GM12878 (cell line): ENCODE measurements at regions not wholly inside any gene's neighbourhood (a gene's known extent, or its start where the extent isn't known, plus 50 kb on each side); places are given as distances from the start of the nearest gene placed in this dataset.

Source experiments
- ATAC-seq: fragments of 200-7000 bp; cut with Tn5 transposase; 3 replicates; pipeline ENCODE4 v1.9.1; 2020; ENCODE audit warnings: mild to moderate bottlenecking, moderate library complexity
- BruUV-seq: library from RNA; stranded (reverse); fragments of 400-500 nt; replicated peaks from 2 replicates; lab custom pipeline; 2021; lab: Mats Ljungman, UMichigan
- CTCF ChIA-PET: fragments of 300-600 bp; sonication (Branson Sonifier 250); formaldehyde crosslinking; extraction: SDS; loops from one replicate; lab custom pipeline; 2021; ENCODE audit warnings: inconsistent platforms; lab: Yijun Ruan, JAX
- POLR2A ChIA-PET: fragments of 350-600 bp; formaldehyde crosslinking; extraction: SDS; loops from one replicate; lab custom pipeline; 2021; ENCODE audit warnings: inconsistent platforms; lab: Charles Lee
- RAD21 ChIA-PET: fragments of 300-600 bp; sonication (Branson Sonifier 250); formaldehyde crosslinking; loops from one replicate; lab custom pipeline; 2023; ENCODE audit warnings: antibody characterized with exemption; ENCODE audit not compliant: unreplicated experiment; lab: Charles Lee
- SMC1A ChIA-PET: fragments of 300-600 bp; sonication (Branson Sonifier 250); formaldehyde crosslinking; loops from one replicate; lab custom pipeline; 2023; ENCODE audit not compliant: unreplicated experiment, uncharacterized antibody; lab: Charles Lee
- DNase-seq: peaks from one replicate; pipeline ENCODE4 v3.0.0-alpha.2; 2011; ENCODE audit warnings: low read depth, low spot score
- FAIRE-seq: peaks from 3 replicates; lab custom pipeline; 2011; peaks lifted over from hg19 to GRCh38; lab: Jason Lieb, UNC
- H2AFZ ChIP-seq: 2 replicates; pipeline ENCODE4 v1.6.0; 2011; ENCODE audit warnings: low read depth, low read length, control low read depth; ENCODE audit not compliant: control insufficient read depth
- H3K27ac ChIP-seq: 2 replicates; pipeline ENCODE4 v1.5.1; 2011; ENCODE audit warnings: control low read depth; ENCODE audit not compliant: control insufficient read depth, insufficient read depth
- H3K27me3 ChIP-seq, 2 experiments: replicated peaks in 1 of 2; 2 replicates each; pipeline versions ENCODE4 v1.6.0 to v1.6.1; 2011; ENCODE audit warnings: low read length in 1 of 2; ENCODE audit not compliant: control insufficient read depth in 2 of 2, insufficient read depth in 2 of 2
- H3K36me3 ChIP-seq, 2 experiments: 2 replicates each; pipeline ENCODE4 v1.5.1; 2011; ENCODE audit warnings: low read length in 1 of 2; ENCODE audit not compliant: control insufficient read depth in 2 of 2, insufficient read depth in 2 of 2
- H3K4me1 ChIP-seq: 2 replicates; pipeline ENCODE4 v1.6.1; 2011; ENCODE audit warnings: mild to moderate bottlenecking, low read length, moderate library complexity, mixed read lengths; ENCODE audit not compliant: control insufficient read depth, insufficient read depth
- H3K4me2 ChIP-seq: 2 replicates; pipeline ENCODE4 v1.6.0; 2011; ENCODE audit warnings: control low read depth; ENCODE audit not compliant: control insufficient read depth, insufficient read depth
- H3K4me3 ChIP-seq: fragments of 200-600 bp; sonication (generic); 2 replicates; pipeline ENCODE4 v1.5.1; 2016
- H3K79me2 ChIP-seq: 2 replicates; pipeline ENCODE4 v1.6.0; 2011; ENCODE audit warnings: low read length; ENCODE audit not compliant: control insufficient read depth, insufficient read depth
- H3K9ac ChIP-seq: 2 replicates; pipeline ENCODE4 v1.8.0; 2011; ENCODE audit warnings: low read length, control low read depth, mixed read lengths; ENCODE audit not compliant: control insufficient read depth, insufficient read depth
- H3K9me3 ChIP-seq: replicated peaks from 3 replicates; pipeline ENCODE4 v1.5.1; 2011; ENCODE audit warnings: mild to moderate bottlenecking, low read length; ENCODE audit not compliant: control insufficient read depth, insufficient read depth
- H4K20me1 ChIP-seq: 2 replicates; pipeline ENCODE4 v1.6.0; 2011; ENCODE audit not compliant: control insufficient read depth, insufficient read depth
- EED ChIP-seq: sonication (generic); IDR thresholded peaks from 2 replicates; pipeline ENCODE4 v1.6.1; 2016; ENCODE audit warnings: antibody characterized with exemption, low read depth
- KLF5 ChIP-seq: fragments of 450-650 bp; IDR thresholded peaks from 2 replicates; pipeline ENCODE4 v1.6.1; 2014; ENCODE audit warnings: mild to moderate bottlenecking; ENCODE audit not compliant: partially characterized antibody
- MLLT1 ChIP-seq: fragments of 450-650 bp; IDR thresholded peaks from 2 replicates; pipeline ENCODE4 v1.6.1; 2016; ENCODE audit warnings: mild to moderate bottlenecking
- NFIC ChIP-seq: IDR thresholded peaks from 2 replicates; pipeline ENCODE4 v1.6.1; 2012; ENCODE audit warnings: low read depth, mild to moderate bottlenecking, inconsistent platforms, low read length, moderate library complexity
- SIN3A ChIP-seq: IDR thresholded peaks from 2 replicates; pipeline ENCODE4 v1.6.1; 2012; ENCODE audit warnings: low read depth, low read length, improper control_type of control experiment
- SMC3 ChIP-seq: IDR thresholded peaks from 2 replicates; pipeline ENCODE4 v1.6.1; 2011; ENCODE audit warnings: low read length, improper control_type of control experiment, borderline replicate concordance
- SP1 ChIP-seq: IDR thresholded peaks from one replicate; pipeline ENCODE4 v1.6.1; 2011; ENCODE audit warnings: low read depth, low read length
- SREBF1 ChIP-seq: IDR thresholded peaks from 2 replicates; pipeline ENCODE4 v1.6.1; 2012; ENCODE audit warnings: mild to moderate bottlenecking, low read length
- TBL1XR1 ChIP-seq: IDR thresholded peaks from 2 replicates; pipeline ENCODE4 v1.6.1; 2012; ENCODE audit warnings: low read depth, low read length, improper control_type of control experiment
- ZNF687 ChIP-seq: fragments of 450-650 bp; IDR thresholded peaks from 2 replicates; pipeline ENCODE4 v1.6.1; 2017; ENCODE audit warnings: mild to moderate bottlenecking, moderate library complexity
- WGBS: methylation state at CpG from one replicate; pipeline ENCODE4 v1.1.6; 2016; ENCODE audit warnings: low lambda C conversion rate; ENCODE audit not compliant: insufficient replicate concordance, insufficient coverage; ENCODE audit errors: missing lambda C conversion rate; 5-methylcytosine and 5-hydroxymethylcytosine counted together
- in situ Hi-C: fragments of 300-500 bp; cut with MboI; formaldehyde crosslinking; loops from 9 replicates; pipeline ENCODE4 v1.14.3; 2018; ENCODE audit warnings: mixed read lengths
- intact Hi-C: fragments of 100-400 bp; cut with micrococcal nuclease; formaldehyde crosslinking; loops from one replicate; pipeline ENCODE4 v1.14.2; 2022; ENCODE audit not compliant: unreplicated experiment

GRCh38 chr15:38890194-38890593, 325.6 kb upstream of the RASGRP1 start:
- ATAC-seq (no peak), DNase-seq (no peak), FAIRE-seq (no peak)
- ChIA-PET POLR2A (no interaction called here), CTCF (no interaction called here), RAD21 (no interaction called here), SMC1A (no interaction called here)
- H4K20me1 ChIP-seq, result no peaks in the 10 kb centered on the region
- in situ Hi-C loops, result no loop called here
- H3K79me2 ChIP-seq, result no peaks in the 10 kb centered on the region
- H3K27ac ChIP-seq, result no peak overlapping the region
- WGBS, result 34% methylated on average over 3 of the region's 3 CpGs
- no TSS peak for BruUV-seq
- intact Hi-C loops, result no loop called here
- H3K4me1 ChIP-seq, result no peaks in the 10 kb centered on the region
- TF ChIP-seq SIN3A, result no peak
- TF ChIP-seq ZNF687, result no peak
- TF ChIP-seq EED, result no peak
- no peak overlapping the region for H3K4me3 ChIP-seq
- no peak overlapping the region for H3K4me2 ChIP-seq
- no peak overlapping the region for H3K9ac ChIP-seq
- H2AFZ ChIP-seq, result no peak overlapping the region
- H3K36me3 ChIP-seq, result no peaks in the 10 kb centered on the region
- no peaks in the 10 kb centered on the region for H3K27me3 ChIP-seq
- no peaks in the 10 kb centered on the region for H3K9me3 ChIP-seq

- ATAC-seq (no peak), FAIRE-seq (no peak), DNase-seq (no peak)
- Histone ChIP-seq H3K36me3 (no peaks in the 10 kb centered on the region), H2AFZ (no peak overlapping the region), H3K9me3 (no peaks in the 10 kb centered on the region), H3K4me1 (no peaks in the 10 kb centered on the region), H3K27ac (no peak overlapping the region), H3K4me3 (no peak overlapping the region), H3K27me3 (no peaks in the 10 kb centered on the region; a peak in 1 of 4 replicates), H3K79me2 (no peaks in the 10 kb centered on the region), H4K20me1 (no peaks in the 10 kb centered on the region), H3K4me2 (no peak overlapping the region), H3K9ac (no peak overlapping the region)
- SMC1A ChIA-PET, result no interaction called here
- RAD21 ChIA-PET, result no interaction called here
- TF ChIP-seq NFIC (no peak), SREBF1 (no peak), KLF5 (no peak), TBL1XR1 (no peak), SMC3 (no peak), SP1 (no peak), MLLT1 (no peak)
- intact Hi-C loops, result no loop called here
- POLR2A ChIA-PET, result no interaction called here
- in situ Hi-C loops, result no loop called here
- no TSS peak for BruUV-seq
- CTCF ChIA-PET, result no interaction called here
Measured at GRCh38 chr15:38893925-38894242, 329.3 kb upstream of the RASGRP1 start.
